Peyer's patch (tissue), 4 donors: ENCODE measurements at regions not wholly inside any gene's neighbourhood (a gene's known extent, or its start where the extent isn't known, plus 50 kb on each side); places are given as distances from the start of the nearest gene placed in this dataset.
A peak's percentile ranks its signal among the peaks of the same experiment; 100 is the strongest.

Experiments
- DNase-seq, 3 donors: peaks; one replicate each; pipeline ENCODE4 v3.0.0-alpha.2; 2017 to 2019
- H3K27ac ChIP-seq, 4 donors: fragments of 200-600 bp; sonication (generic); one replicate each; pipeline ENCODE4 v1.5.1; 2016 to 2019
- H3K27me3 ChIP-seq, 2 donors: fragments of 200-600 bp; sonication (generic); one replicate each; pipeline ENCODE4 v1.5.1; 2019
- H3K36me3 ChIP-seq, 3 donors: fragments of 200-600 bp; sonication (generic); one replicate each; pipeline ENCODE4 v1.5.1; 2016 to 2019
- H3K4me1 ChIP-seq, 4 donors: fragments of 200-600 bp; sonication (generic); one replicate each; pipeline ENCODE4 v1.5.1; 2016 to 2019
- H3K4me3 ChIP-seq, 4 donors: fragments of 200-600 bp; sonication (generic); 1 replicate in 3 of 4; 2 replicates in 1 of 4; pipeline ENCODE4 v1.5.1; 2016 to 2019; ENCODE audit warnings: mild to moderate bottlenecking in 1 of 4
- H3K9me3 ChIP-seq, 4 donors: fragments of 200-600 bp; sonication (generic); one replicate each; pipeline ENCODE4 v1.5.1; 2016 to 2019; ENCODE audit warnings: mild to moderate bottlenecking in 1 of 4
- CTCF ChIP-seq, 6 experiments: fragments of 450-650 bp in 4 of 6; fragments of 200-600 bp in 2 of 6; sonication (generic) in 1 of 6; IDR thresholded peaks; one replicate each; pipeline ENCODE4 v1.5.1; 2017 to 2019; ENCODE audit warnings: antibody characterized with exemption in 6 of 6, mild to moderate bottlenecking in 3 of 6, moderate library complexity in 1 of 6
- POLR2A ChIP-seq, 2 donors: fragments of 450-650 bp; IDR thresholded peaks; one replicate each; pipeline ENCODE4 v1.5.1; 2017; ENCODE audit warnings: antibody characterized with exemption in 2 of 2, mild to moderate bottlenecking in 2 of 2, moderate library complexity in 2 of 2

- Histone ChIP-seq H3K27ac (peak overlapping the region; percentile 69 to 72 (median 70)), H3K27me3 (no peaks in the 10 kb centered on the region), H3K4me3 (peak overlapping the region; percentile 35 to 64 (median 50)), H3K9me3 (no peaks in the 10 kb centered on the region), H3K4me1 (peaks cover 0 to 11% (median 7%) of the 10 kb centered on the region in 4 donors), H3K36me3 (no peaks in the 10 kb centered on the region)
- TF ChIP-seq CTCF (IDR thresholded peaks at IDR 0.05) = no peak
- no peak for TF ChIP-seq POLR2A (IDR thresholded peaks at IDR 0.05)
- peak; percentile 61 to 84 (median 62) for DNase-seq
Observed at GRCh38 chr17:77887464-77888241, 70.8 kb upstream of the TNRC6C start.

- H3K27ac ChIP-seq = peak overlapping the region; percentile 69 to 72 (median 70)
- H3K27me3 ChIP-seq = no peaks in the 10 kb centered on the region
- H3K9me3 ChIP-seq = no peaks in the 10 kb centered on the region
- DNase-seq = peak in 2 of 3 donors; percentile 12 to 28
- H3K4me3 ChIP-seq = peak overlapping the region; percentile 35 to 64 (median 50)
- TF ChIP-seq POLR2A (IDR thresholded peaks at IDR 0.05) (no peak), CTCF (IDR thresholded peaks at IDR 0.05) (no peak)
- H3K36me3 ChIP-seq = no peaks in the 10 kb centered on the region
- H3K4me1 ChIP-seq = peaks cover 0 to 5% (median 0%) of the 10 kb centered on the region in 4 donors
Observed at GRCh38 chr17:77888242-77889134, 70.0 kb upstream of the TNRC6C start.

GRCh38 chr17:77889135-77889505 lies 69.4 kb upstream of the TNRC6C start:
- Histone ChIP-seq H3K36me3 (no peaks in the 10 kb centered on the region), H3K4me3 (no peak overlapping the region), H3K9me3 (no peaks in the 10 kb centered on the region), H3K4me1 (peaks cover 0 to 5% (median 0%) of the 10 kb centered on the region in 4 donors), H3K27ac (no peak overlapping the region), H3K27me3 (no peaks in the 10 kb centered on the region)
- DNase-seq = peak in 2 of 3 donors; percentile 7 to 23
- TF ChIP-seq CTCF (IDR thresholded peaks at IDR 0.05) (no peak), POLR2A (IDR thresholded peaks at IDR 0.05) (no peak)

- H3K27ac ChIP-seq = no peak overlapping the region
- H3K4me3 ChIP-seq = no peak overlapping the region
- H3K9me3 ChIP-seq = no peaks in the 10 kb centered on the region
- H3K36me3 ChIP-seq = no peaks in the 10 kb centered on the region
- peaks cover 0 to 5% (median 0%) of the 10 kb centered on the region in 4 donors for H3K4me1 ChIP-seq
- DNase-seq = peak in 2 of 3 donors; percentile 34 to 40
- no peaks in the 10 kb centered on the region for H3K27me3 ChIP-seq
- no peak for TF ChIP-seq CTCF (IDR thresholded peaks at IDR 0.05)
- no peak for TF ChIP-seq POLR2A (IDR thresholded peaks at IDR 0.05)
Observed at GRCh38 chr17:77889866-77890760, 68.4 kb upstream of the TNRC6C start.

GRCh38 chr17:77890771-77891170 lies 67.7 kb upstream of the TNRC6C start:
- H3K9me3 ChIP-seq = no peaks in the 10 kb centered on the region
- H3K27me3 ChIP-seq = no peaks in the 10 kb centered on the region

More at GRCh38 chr17:77890771-77891170, 67.7 kb upstream of the TNRC6C start:
- Histone ChIP-seq H3K4me1 (peaks cover 0 to 5% (median 0%) of the 10 kb centered on the region in 4 donors), H3K36me3 (no peaks in the 10 kb centered on the region), H3K27ac (no peak overlapping the region), H3K4me3 (no peak overlapping the region)
- peak in 2 of 3 donors; percentile 16 to 30 for DNase-seq
- TF ChIP-seq POLR2A (IDR thresholded peaks at IDR 0.05) (no peak), CTCF (IDR thresholded peaks at IDR 0.05) (no peak)
